Natural killer cell (primary cell): ENCODE measurements at regions not wholly inside any gene's neighbourhood (a gene's known extent, or its start where the extent isn't known, plus 50 kb on each side); places are given as distances from the start of the nearest gene placed in this dataset.

Experiments
- ATAC-seq, 3 donors: fragments of 150-1000 bp in 2 of 3; fragments of 200-7000 bp in 1 of 3; cut with Tn5 transposase; 1 replicate in 1 of 3; 2 replicates in 2 of 3; pipeline ENCODE4 v1.10.0; 2021; ENCODE audit warnings: mild to moderate bottlenecking in 2 of 3, moderate library complexity in 2 of 3
- DNase-seq, 2 donors: peaks; one replicate each; pipeline versions ENCODE4 v3.0.0 to v3.0.0-alpha.2; 2013 to 2021; ENCODE audit warnings: mixed read lengths in 1 of 2
- H3K27ac ChIP-seq: one replicate; pipeline ENCODE4 v1.5.1; 2013; ENCODE audit warnings: mild to moderate bottlenecking, low read length
- H3K27me3 ChIP-seq: one replicate; pipeline ENCODE4 v1.6.1; 2013; ENCODE audit warnings: low read length; ENCODE audit not compliant: control insufficient read depth, insufficient read depth
- H3K36me3 ChIP-seq: one replicate; pipeline ENCODE4 v1.6.1; 2013; ENCODE audit warnings: low read length; ENCODE audit not compliant: control insufficient read depth, insufficient read depth
- H3K4me1 ChIP-seq: one replicate; pipeline ENCODE4 v1.6.1; 2013; ENCODE audit warnings: low read length; ENCODE audit not compliant: control insufficient read depth, insufficient read depth
- H3K4me3 ChIP-seq: one replicate; pipeline ENCODE4 v1.5.1; 2013; ENCODE audit warnings: low read length
- H3K9me3 ChIP-seq: one replicate; pipeline ENCODE4 v1.6.1; 2013; ENCODE audit warnings: low read length; ENCODE audit not compliant: control insufficient read depth, insufficient read depth
- H3K27ac Mint-ChIP-seq, 2 donors: one replicate each; pipeline ENCODE4 v1.8.0; 2022; ENCODE audit warnings: mild to moderate bottlenecking in 2 of 2, mixed read lengths in 2 of 2, moderate library complexity in 1 of 2
- H3K27me3 Mint-ChIP-seq, 2 donors: one replicate each; pipeline ENCODE4 v1.8.0; 2022; ENCODE audit warnings: low read depth in 2 of 2, mixed read lengths in 2 of 2
- H3K36me3 Mint-ChIP-seq: one replicate; pipeline ENCODE4 v1.8.0; 2022; ENCODE audit warnings: mixed read lengths
- H3K4me1 Mint-ChIP-seq, 2 donors: one replicate each; pipeline ENCODE4 v1.8.0; 2022; ENCODE audit warnings: mixed read lengths in 2 of 2
- H3K4me3 Mint-ChIP-seq: one replicate; pipeline ENCODE4 v1.8.0; 2022; ENCODE audit warnings: mild to moderate bottlenecking, moderate library complexity, mixed read lengths
- H3K9me3 Mint-ChIP-seq, 2 donors: one replicate each; pipeline ENCODE4 v1.8.0; 2022; ENCODE audit warnings: mixed read lengths in 2 of 2
- CTCF ChIP-seq: fragments of 200-600 bp; IDR thresholded peaks from one replicate; pipeline ENCODE4 v1.8.0; 2022; ENCODE audit warnings: antibody characterized with exemption
- WGBS: methylation state at CpG from one replicate; pipeline ENCODE4 v1.1.7; 2013; ENCODE audit warnings: missing lambda C conversion rate; ENCODE audit not compliant: insufficient coverage; 5-methylcytosine and 5-hydroxymethylcytosine counted together
- intact Hi-C: fragments of 100-400 bp; cut with micrococcal nuclease; formaldehyde crosslinking; loops from one replicate; pipeline ENCODE4 v1.14.2; 2022

- no peak overlapping the region for H3K4me3 ChIP-seq
- H3K9me3 ChIP-seq, result peaks cover 3% of the 10 kb centered on the region
- no peaks in the 10 kb centered on the region for H3K4me1 ChIP-seq
- no peaks in the 10 kb centered on the region for H3K36me3 ChIP-seq
- no peaks in the 10 kb centered on the region for H3K36me3 Mint-ChIP-seq
- intact Hi-C loops, result no loop called here
- H3K4me3 Mint-ChIP-seq, result no peak overlapping the region
- H3K27me3 Mint-ChIP-seq, result no peaks in the 10 kb centered on the region
- H3K27ac Mint-ChIP-seq, result no peak overlapping the region
- no peaks in the 10 kb centered on the region for H3K27me3 ChIP-seq
- ATAC-seq, result no peak
- WGBS, result 93% methylated on average over 6 of the region's 7 CpGs
- H3K4me1 Mint-ChIP-seq, result peaks cover 17 to 18% of the 10 kb centered on the region in 2 donors
- DNase-seq, result no peak
- no peak overlapping the region for H3K27ac ChIP-seq
- no peak for TF ChIP-seq CTCF
- H3K9me3 Mint-ChIP-seq, result peaks cover 0 to 6% of the 10 kb centered on the region in 2 donors
Measured at GRCh38 chr16:58938811-58939210, 204.7 kb upstream of the GOT2 start.

- Histone ChIP-seq H3K36me3 (no peaks in the 10 kb centered on the region), H3K27me3 (no peaks in the 10 kb centered on the region), H3K4me3 (no peak overlapping the region), H3K27ac (no peak overlapping the region), H3K4me1 (no peaks in the 10 kb centered on the region), H3K9me3 (peaks cover 3% of the 10 kb centered on the region)
- H3K4me1 Mint-ChIP-seq, result peaks cover 17 to 18% of the 10 kb centered on the region in 2 donors
- DNase-seq (no peak), ATAC-seq (peak in 1 of 3 donors; percentile 75)
- no peaks in the 10 kb centered on the region for H3K36me3 Mint-ChIP-seq
- intact Hi-C loops, result no loop called here
- peak overlapping the region in 1 of 2 donors; percentile 27 for H3K27ac Mint-ChIP-seq
- peak overlapping the region; percentile 29 for H3K4me3 Mint-ChIP-seq
- no peak for TF ChIP-seq CTCF
- H3K27me3 Mint-ChIP-seq, result no peaks in the 10 kb centered on the region
- WGBS, result 19% methylated on average over 4 of the region's 5 CpGs
- H3K9me3 Mint-ChIP-seq, result peaks cover 0 to 7% of the 10 kb centered on the region in 2 donors
Measured at GRCh38 chr16:58937661-58938060, 203.5 kb upstream of the GOT2 start.

GRCh38 chr16:58933186-58933585, 199.1 kb upstream of the GOT2 start:
- no peak for TF ChIP-seq CTCF
- H3K4me1 ChIP-seq, result no peaks in the 10 kb centered on the region
- no peak overlapping the region for H3K4me3 Mint-ChIP-seq
- no peak overlapping the region for H3K27ac ChIP-seq
- H3K27me3 Mint-ChIP-seq, result no peaks in the 10 kb centered on the region
- peaks cover 3% of the 10 kb centered on the region for H3K9me3 ChIP-seq
- peaks cover 13 to 15% of the 10 kb centered on the region in 2 donors for H3K4me1 Mint-ChIP-seq
- peaks cover 0 to 5% of the 10 kb centered on the region in 2 donors for H3K9me3 Mint-ChIP-seq
- 80% methylated on average over 3 of the region's 3 CpGs for WGBS
- H3K36me3 Mint-ChIP-seq, result no peaks in the 10 kb centered on the region
- DNase-seq (no peak), ATAC-seq (no peak)
- H3K27me3 ChIP-seq, result no peaks in the 10 kb centered on the region
- H3K36me3 ChIP-seq, result no peaks in the 10 kb centered on the region
- intact Hi-C loops, result no loop called here
- no peak overlapping the region for H3K27ac Mint-ChIP-seq
- H3K4me3 ChIP-seq, result no peak overlapping the region

- DNase-seq, result no peak
- intact Hi-C loops, result no loop called here
- no peaks in the 10 kb centered on the region for H3K27me3 Mint-ChIP-seq
- H3K4me3 Mint-ChIP-seq, result no peak overlapping the region
- whole genome bisulfite sequencing, result 100% methylated on average over 2 of the region's 4 CpGs
- no peaks in the 10 kb centered on the region for H3K36me3 ChIP-seq
- no peak overlapping the region for H3K27ac Mint-ChIP-seq
- no peak for TF ChIP-seq CTCF
- peaks cover 5 to 7% of the 10 kb centered on the region in 2 donors for H3K4me1 Mint-ChIP-seq
- no peaks in the 10 kb centered on the region for H3K27me3 ChIP-seq
- no peaks in the 10 kb centered on the region for H3K9me3 ChIP-seq
- ATAC-seq, result no peak
- H3K4me3 ChIP-seq, result no peak overlapping the region
- H3K36me3 Mint-ChIP-seq, result no peaks in the 10 kb centered on the region
- H3K27ac ChIP-seq, result no peak overlapping the region
- H3K4me1 ChIP-seq, result no peaks in the 10 kb centered on the region
- H3K9me3 Mint-ChIP-seq, result peaks cover 0 to 5% of the 10 kb centered on the region in 2 donors
Measured at GRCh38 chr16:58931436-58931835, 197.3 kb upstream of the GOT2 start.
